ENCODE measurements at regions not wholly inside any gene's neighbourhood (a gene's known extent, or its start where the extent isn't known, plus 50 kb on each side); places are given as distances from the start of the nearest gene placed in this dataset.

DNA sequence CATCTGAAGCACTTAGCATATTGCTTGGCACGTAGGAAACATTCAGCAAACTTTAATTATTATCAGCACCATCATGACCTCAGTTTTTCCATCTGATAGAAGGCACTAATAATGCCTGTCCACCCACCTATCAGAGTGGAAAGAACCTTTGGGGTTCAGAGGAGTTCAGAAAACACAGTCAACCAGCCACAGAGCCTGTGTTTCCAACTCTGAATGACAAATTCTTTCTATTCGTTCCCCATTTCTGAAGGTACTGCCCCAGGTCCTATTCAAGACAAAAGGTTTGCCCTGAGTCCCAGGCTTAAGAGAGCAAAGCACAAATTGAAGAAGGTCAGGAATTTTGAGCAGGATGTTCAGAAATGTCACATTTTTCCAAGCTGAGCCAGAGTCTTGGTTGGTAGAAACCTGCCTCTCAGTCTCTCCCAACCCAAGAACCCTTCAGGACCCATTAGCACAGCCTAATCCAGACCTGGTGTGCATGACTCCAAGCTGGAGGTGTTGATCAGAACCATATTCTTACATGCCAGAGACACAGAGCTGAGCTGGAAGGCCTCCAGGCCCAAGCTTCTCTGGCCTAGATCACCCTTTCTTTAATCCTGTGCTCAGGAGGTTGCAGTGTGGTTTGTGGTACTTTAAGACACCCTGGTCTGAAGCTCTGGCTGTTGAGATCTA is 114.4 kb downstream of the TBX5 start:
- no peak for TF ChIP-seq EZH2 (IDR thresholded peaks at IDR 0.05; ENCODE audit: borderline replicate concordance, low read depth, low read length, poor library complexity, severe bottlenecking)
- TF ChIP-seq, protein P1, sequence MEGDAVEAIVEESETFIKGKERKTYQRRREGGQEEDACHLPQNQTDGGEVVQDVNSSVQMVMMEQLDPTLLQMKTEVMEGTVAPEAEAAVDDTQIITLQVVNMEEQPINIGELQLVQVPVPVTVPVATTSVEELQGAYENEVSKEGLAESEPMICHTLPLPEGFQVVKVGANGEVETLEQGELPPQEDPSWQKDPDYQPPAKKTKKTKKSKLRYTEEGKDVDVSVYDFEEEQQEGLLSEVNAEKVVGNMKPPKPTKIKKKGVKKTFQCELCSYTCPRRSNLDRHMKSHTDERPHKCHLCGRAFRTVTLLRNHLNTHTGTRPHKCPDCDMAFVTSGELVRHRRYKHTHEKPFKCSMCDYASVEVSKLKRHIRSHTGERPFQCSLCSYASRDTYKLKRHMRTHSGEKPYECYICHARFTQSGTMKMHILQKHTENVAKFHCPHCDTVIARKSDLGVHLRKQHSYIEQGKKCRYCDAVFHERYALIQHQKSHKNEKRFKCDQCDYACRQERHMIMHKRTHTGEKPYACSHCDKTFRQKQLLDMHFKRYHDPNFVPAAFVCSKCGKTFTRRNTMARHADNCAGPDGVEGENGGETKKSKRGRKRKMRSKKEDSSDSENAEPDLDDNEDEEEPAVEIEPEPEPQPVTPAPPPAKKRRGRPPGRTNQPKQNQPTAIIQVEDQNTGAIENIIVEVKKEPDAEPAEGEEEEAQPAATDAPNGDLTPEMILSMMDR (conservative IDR thresholded peaks at IDR 0.05; ENCODE audit: low read depth, low read length): no peak

Data from A673 (cell line).